Fibroblast of lung (primary cell): ENCODE measurements at regions not wholly inside any gene's neighbourhood (a gene's known extent, or its start where the extent isn't known, plus 50 kb on each side); places are given as distances from the start of the nearest gene placed in this dataset.

ENCODE experiments used
- DNase-seq, 2 donors: peaks; one replicate each; pipeline versions ENCODE4 v3.0.0 to v3.0.0-alpha.2; 2010; ENCODE audit warnings: low read depth in 2 of 2
- H2AFZ ChIP-seq: 2 replicates; pipeline ENCODE4 v1.5.1; 2012; ENCODE audit warnings: low read length, control low read depth, inconsistent platforms
- H3K27ac ChIP-seq: 2 replicates; pipeline ENCODE4 v1.5.1; 2011; ENCODE audit warnings: low read length, control low read depth; ENCODE audit not compliant: insufficient read depth
- H3K27me3 ChIP-seq: 2 replicates; pipeline ENCODE4 v1.5.1; 2011; ENCODE audit warnings: mild to moderate bottlenecking, low read length; ENCODE audit not compliant: control insufficient read depth, insufficient read depth
- H3K36me3 ChIP-seq: 2 replicates; pipeline ENCODE4 v1.5.1; 2011; ENCODE audit warnings: low read length; ENCODE audit not compliant: control insufficient read depth, insufficient read depth
- H3K4me1 ChIP-seq: 2 replicates; pipeline ENCODE4 v1.5.1; 2011; ENCODE audit warnings: low read length; ENCODE audit not compliant: control insufficient read depth, insufficient read depth; ENCODE audit errors: extremely low read depth
- H3K4me2 ChIP-seq: 2 replicates; pipeline ENCODE4 v1.5.1; 2011; ENCODE audit warnings: low read length, control low read depth; ENCODE audit not compliant: insufficient read depth; ENCODE audit errors: extremely low read depth
- H3K4me3 ChIP-seq, 4 experiments: fragments of 200-600 bp in 1 of 4; sonication (generic) in 1 of 4; replicated peaks in 1 of 4; 2 replicates each; pipeline ENCODE4 v1.5.1; 2011 to 2016; ENCODE audit warnings: low read length in 4 of 4, low read depth in 3 of 4, mild to moderate bottlenecking in 3 of 4, control low read depth in 2 of 4, inconsistent platforms in 1 of 4, mixed read lengths in 1 of 4; ENCODE audit not compliant: insufficient read depth in 1 of 4; ENCODE audit errors: control extremely low read depth in 1 of 4
- H3K79me2 ChIP-seq: 2 replicates; pipeline ENCODE4 v1.5.1; 2012; ENCODE audit warnings: mild to moderate bottlenecking, low read length, inconsistent platforms; ENCODE audit not compliant: control insufficient read depth, insufficient read depth
- H3K9ac ChIP-seq: 2 replicates; pipeline ENCODE4 v1.5.1; 2011; ENCODE audit warnings: mild to moderate bottlenecking, low read length, control low read depth; ENCODE audit not compliant: insufficient read depth
- H3K9me3 ChIP-seq: 2 replicates; pipeline ENCODE4 v1.5.1; 2012; ENCODE audit warnings: low read depth, low read length; ENCODE audit not compliant: control insufficient read depth, insufficient read depth
- H4K20me1 ChIP-seq: 2 replicates; pipeline ENCODE4 v1.5.1; 2011; ENCODE audit warnings: low read length; ENCODE audit not compliant: control insufficient read depth, insufficient read depth; ENCODE audit errors: extremely low read depth
- EZH2 ChIP-seq: IDR thresholded peaks from 2 replicates; pipeline ENCODE4 v1.5.1; 2012; ENCODE audit warnings: low read length, control low read depth, mild to moderate bottlenecking; ENCODE audit errors: missing control alignments
- TF ChIP-seq, protein P1 (sequence below), 2 donors: IDR thresholded peaks in 1 of 2; conservative IDR thresholded peaks in 1 of 2; 1 replicate in 1 of 2; 2 replicates in 1 of 2; pipeline ENCODE4 v1.5.1; 2011 to 2012; ENCODE audit warnings: low read length in 2 of 2, control low read depth in 1 of 2, inconsistent platforms in 1 of 2, low read depth in 1 of 2, mild to moderate bottlenecking in 1 of 2

DNA sequence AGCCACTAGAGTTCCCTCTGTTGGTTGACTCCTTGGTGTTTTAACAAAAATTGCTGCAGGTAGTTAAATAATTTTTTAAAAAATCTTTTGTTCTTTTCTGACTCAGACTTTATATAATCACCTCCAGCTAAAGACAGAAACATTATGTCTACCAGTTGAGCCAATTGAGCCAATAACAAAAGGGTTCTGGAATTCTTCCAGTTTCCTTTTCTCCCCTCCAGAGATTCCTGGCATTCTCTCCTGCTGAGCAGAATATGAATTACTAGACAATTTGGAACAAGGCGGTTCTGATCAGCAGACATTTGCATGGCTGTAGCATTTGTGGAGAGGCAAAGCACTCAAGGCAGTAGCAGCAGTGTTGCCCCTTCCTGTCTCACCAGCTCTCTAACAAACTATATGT is 144.0 kb upstream of the SLC35B3 start:
- Histone ChIP-seq H3K4me1 (no peaks in the 10 kb centered on the region), H3K79me2 (no peaks in the 10 kb centered on the region), H3K9ac (no peak overlapping the region), H3K27me3 (no peaks in the 10 kb centered on the region), H3K4me2 (no peak overlapping the region), H3K36me3 (no peaks in the 10 kb centered on the region), H3K27ac (no peak overlapping the region), H3K4me3 (no peak overlapping the region), H2AFZ (no peak overlapping the region), H3K9me3 (no peaks in the 10 kb centered on the region), H4K20me1 (no peaks in the 10 kb centered on the region)
- TF ChIP-seq EZH2: no peak
- TF ChIP-seq, protein P1, sequence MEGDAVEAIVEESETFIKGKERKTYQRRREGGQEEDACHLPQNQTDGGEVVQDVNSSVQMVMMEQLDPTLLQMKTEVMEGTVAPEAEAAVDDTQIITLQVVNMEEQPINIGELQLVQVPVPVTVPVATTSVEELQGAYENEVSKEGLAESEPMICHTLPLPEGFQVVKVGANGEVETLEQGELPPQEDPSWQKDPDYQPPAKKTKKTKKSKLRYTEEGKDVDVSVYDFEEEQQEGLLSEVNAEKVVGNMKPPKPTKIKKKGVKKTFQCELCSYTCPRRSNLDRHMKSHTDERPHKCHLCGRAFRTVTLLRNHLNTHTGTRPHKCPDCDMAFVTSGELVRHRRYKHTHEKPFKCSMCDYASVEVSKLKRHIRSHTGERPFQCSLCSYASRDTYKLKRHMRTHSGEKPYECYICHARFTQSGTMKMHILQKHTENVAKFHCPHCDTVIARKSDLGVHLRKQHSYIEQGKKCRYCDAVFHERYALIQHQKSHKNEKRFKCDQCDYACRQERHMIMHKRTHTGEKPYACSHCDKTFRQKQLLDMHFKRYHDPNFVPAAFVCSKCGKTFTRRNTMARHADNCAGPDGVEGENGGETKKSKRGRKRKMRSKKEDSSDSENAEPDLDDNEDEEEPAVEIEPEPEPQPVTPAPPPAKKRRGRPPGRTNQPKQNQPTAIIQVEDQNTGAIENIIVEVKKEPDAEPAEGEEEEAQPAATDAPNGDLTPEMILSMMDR (conservative IDR thresholded peaks at IDR 0.05 in 1 of 2, IDR thresholded peaks at IDR 0.05 in 1 of 2; ENCODE audit: low read depth in 1 of 2, low read length in 2 of 2): no peak
- DNase-seq: peak in 1 of 2 donors; percentile 13

DNA sequence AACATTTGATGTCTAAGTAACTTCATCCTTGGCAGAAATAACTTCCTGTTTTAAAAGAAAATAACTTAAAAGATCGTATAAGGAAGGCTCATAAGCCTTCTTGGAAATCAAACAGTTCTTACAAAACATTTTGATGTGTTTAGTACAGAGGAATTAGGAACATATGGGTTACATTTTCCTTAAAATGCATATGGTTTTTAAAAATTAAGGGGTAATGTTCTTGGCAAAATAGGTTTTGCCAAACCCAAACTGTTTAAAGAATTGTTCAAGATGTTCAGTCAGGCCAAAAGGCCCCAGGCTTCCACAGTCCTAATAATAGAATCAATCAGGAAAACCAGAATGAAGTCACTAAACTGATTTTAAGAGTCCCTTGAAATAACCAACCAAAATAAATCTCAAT is 142.7 kb upstream of the SLC35B3 start:
- H3K79me2 ChIP-seq: no peaks in the 10 kb centered on the region
- H3K36me3 ChIP-seq: no peaks in the 10 kb centered on the region
- no peak for DNase-seq
- no peaks in the 10 kb centered on the region for H3K27me3 ChIP-seq
- no peaks in the 10 kb centered on the region for H4K20me1 ChIP-seq
- TF ChIP-seq, protein P1 (conservative IDR thresholded peaks at IDR 0.05 in 1 of 2, IDR thresholded peaks at IDR 0.05 in 1 of 2; ENCODE audit: low read depth in 1 of 2, low read length in 2 of 2): no peak
- TF ChIP-seq EZH2: no peak
- H2AFZ ChIP-seq: no peak overlapping the region
- H3K4me3 ChIP-seq: no peak overlapping the region
- H3K4me2 ChIP-seq: no peak overlapping the region
- H3K9me3 ChIP-seq: no peaks in the 10 kb centered on the region
- no peaks in the 10 kb centered on the region for H3K4me1 ChIP-seq
- H3K9ac ChIP-seq: no peak overlapping the region
- H3K27ac ChIP-seq: no peak overlapping the region

DNA sequence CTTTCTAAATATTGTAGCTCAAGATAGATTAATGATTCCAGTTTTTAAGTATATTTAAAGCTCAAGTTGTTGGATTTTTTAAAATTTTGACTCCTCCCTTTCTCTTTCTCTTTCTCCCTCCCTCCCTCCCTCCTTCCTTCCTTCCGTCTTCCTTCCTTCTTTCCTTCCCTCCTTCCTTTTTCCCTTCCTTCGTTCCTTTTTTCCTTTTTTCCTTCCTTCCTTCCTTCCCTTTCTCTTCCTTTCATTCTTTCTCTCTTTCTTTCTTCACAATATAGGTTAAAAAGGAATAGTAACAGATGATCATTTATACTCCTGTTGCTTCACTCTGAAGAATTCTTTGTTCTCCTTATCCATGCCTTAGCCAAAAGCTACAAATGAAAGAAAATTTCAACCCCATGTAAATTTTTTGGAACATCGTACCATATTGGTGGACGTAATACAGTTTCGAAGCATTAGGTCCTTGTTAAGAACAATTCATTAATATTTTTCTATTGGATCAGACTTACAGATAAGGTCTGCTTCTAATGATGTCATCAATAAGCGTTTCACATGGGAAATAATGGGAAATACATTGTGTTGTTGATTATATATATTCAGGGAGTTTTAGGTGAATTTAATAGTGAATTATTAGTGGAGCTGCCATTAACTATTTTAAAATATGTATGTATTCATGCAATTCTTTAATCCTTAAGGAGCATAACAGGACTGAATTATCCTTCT is 139.6 kb upstream of the SLC35B3 start:
- Histone ChIP-seq H3K36me3 (no peaks in the 10 kb centered on the region), H3K4me2 (no peak overlapping the region), H3K4me3 (no peak overlapping the region), H3K79me2 (no peaks in the 10 kb centered on the region), H4K20me1 (no peaks in the 10 kb centered on the region), H3K27me3 (no peaks in the 10 kb centered on the region), H3K9ac (no peak overlapping the region), H3K27ac (no peak overlapping the region), H3K9me3 (no peaks in the 10 kb centered on the region), H2AFZ (no peak overlapping the region), H3K4me1 (no peaks in the 10 kb centered on the region)
- TF ChIP-seq, protein P1 (conservative IDR thresholded peaks at IDR 0.05 in 1 of 2, IDR thresholded peaks at IDR 0.05 in 1 of 2; ENCODE audit: low read depth in 1 of 2, low read length in 2 of 2): no peak
- no peak for TF ChIP-seq EZH2
- DNase-seq: no peak
